ENCODE measurements at regions not wholly inside any gene's neighbourhood (a gene's known extent, or its start where the extent isn't known, plus 50 kb on each side); places are given as distances from the start of the nearest gene placed in this dataset.

GRCh38 chr2:107102176-107102575 is 216.2 kb upstream of the ST6GAL2 start:
- TF ChIP-seq, protein P1, sequence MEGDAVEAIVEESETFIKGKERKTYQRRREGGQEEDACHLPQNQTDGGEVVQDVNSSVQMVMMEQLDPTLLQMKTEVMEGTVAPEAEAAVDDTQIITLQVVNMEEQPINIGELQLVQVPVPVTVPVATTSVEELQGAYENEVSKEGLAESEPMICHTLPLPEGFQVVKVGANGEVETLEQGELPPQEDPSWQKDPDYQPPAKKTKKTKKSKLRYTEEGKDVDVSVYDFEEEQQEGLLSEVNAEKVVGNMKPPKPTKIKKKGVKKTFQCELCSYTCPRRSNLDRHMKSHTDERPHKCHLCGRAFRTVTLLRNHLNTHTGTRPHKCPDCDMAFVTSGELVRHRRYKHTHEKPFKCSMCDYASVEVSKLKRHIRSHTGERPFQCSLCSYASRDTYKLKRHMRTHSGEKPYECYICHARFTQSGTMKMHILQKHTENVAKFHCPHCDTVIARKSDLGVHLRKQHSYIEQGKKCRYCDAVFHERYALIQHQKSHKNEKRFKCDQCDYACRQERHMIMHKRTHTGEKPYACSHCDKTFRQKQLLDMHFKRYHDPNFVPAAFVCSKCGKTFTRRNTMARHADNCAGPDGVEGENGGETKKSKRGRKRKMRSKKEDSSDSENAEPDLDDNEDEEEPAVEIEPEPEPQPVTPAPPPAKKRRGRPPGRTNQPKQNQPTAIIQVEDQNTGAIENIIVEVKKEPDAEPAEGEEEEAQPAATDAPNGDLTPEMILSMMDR (IDR thresholded peaks at IDR 0.05): no peak
- Histone ChIP-seq H3K4me3 (no peak overlapping the region), H3K4me1 (no peaks in the 10 kb centered on the region), H3K27ac (no peak overlapping the region), H3K27me3 (ENCODE audit: insufficient read depth in 3 of 3, low read length in 2 of 3) (no peaks in the 10 kb centered on the region), H3K9me3 (peaks cover 2% of the 10 kb centered on the region), H3K36me3 (ENCODE audit: insufficient read depth in 1 of 2, low read depth in 1 of 2) (no peaks in the 10 kb centered on the region)
- intact Hi-C loops (cut with DNase I): no loop called here
- WGBS, 3 donors: 91 to 93% (median 92%) methylated on average over 8 of the region's 8 CpGs
- DNase-seq (no peak), ATAC-seq (no peak)

- no peaks in the 10 kb centered on the region for H3K4me1 ChIP-seq
- H3K9me3 ChIP-seq: peaks cover 2% of the 10 kb centered on the region
- intact Hi-C loops (cut with DNase I): no loop called here
- ATAC-seq (no peak), DNase-seq (no peak)
- no peak overlapping the region for H3K27ac ChIP-seq
- no peaks in the 10 kb centered on the region for H3K36me3 ChIP-seq (ENCODE audit: insufficient read depth in 1 of 2, low read depth in 1 of 2)
- WGBS, 3 donors: 53 to 57% (median 57%) methylated on average over 2 of the region's 2 CpGs
- H3K27me3 ChIP-seq (ENCODE audit: insufficient read depth in 3 of 3, low read length in 2 of 3): no peaks in the 10 kb centered on the region
- TF ChIP-seq, protein P1 (IDR thresholded peaks at IDR 0.05): no peak
- no peak overlapping the region for H3K4me3 ChIP-seq
Measured at GRCh38 chr2:107107351-107107750, 221.4 kb upstream of the ST6GAL2 start.

GRCh38 chr2:107108556-107108955 is 222.6 kb upstream of the ST6GAL2 start:
- ATAC-seq: no peak
- H3K36me3 ChIP-seq (ENCODE audit: insufficient read depth in 1 of 2, low read depth in 1 of 2): no peaks in the 10 kb centered on the region
- peaks cover 2% of the 10 kb centered on the region for H3K9me3 ChIP-seq
- no peak overlapping the region for H3K27ac ChIP-seq
- intact Hi-C loops (cut with DNase I): no loop called here
- no peaks in the 10 kb centered on the region for H3K4me1 ChIP-seq
- TF ChIP-seq, protein P1 (IDR thresholded peaks at IDR 0.05): no peak
- H3K27me3 ChIP-seq (ENCODE audit: insufficient read depth in 3 of 3, low read length in 2 of 3): no peaks in the 10 kb centered on the region
- 80 to 83% (median 80%) methylated on average over 2 of the region's 2 CpGs for WGBS, 3 donors
- DNase-seq: no peak
- no peak overlapping the region for H3K4me3 ChIP-seq

DNA sequence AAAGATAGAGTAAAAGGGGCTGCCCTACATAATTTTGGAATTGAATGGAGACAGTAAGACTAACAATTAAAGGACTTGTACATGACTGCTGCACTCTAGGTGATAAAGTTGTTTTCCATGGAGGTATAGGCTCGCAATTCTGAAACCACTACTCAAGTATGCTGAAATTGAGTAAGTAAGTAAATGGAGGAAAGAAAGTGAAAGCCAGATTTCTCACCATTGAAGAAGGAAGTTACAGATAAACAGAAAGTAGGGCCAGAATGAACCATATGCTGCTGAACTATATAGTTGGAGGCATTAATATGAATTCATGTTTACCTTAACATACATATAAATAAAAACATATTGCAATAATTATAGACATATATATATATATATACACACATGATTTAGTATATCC is 225.7 kb upstream of the ST6GAL2 start:
- WGBS, 3 donors: 84 to 95% (median 93%) methylated on average over 1 of the region's 1 CpG
- Histone ChIP-seq H3K36me3 (ENCODE audit: insufficient read depth in 1 of 2, low read depth in 1 of 2) (no peaks in the 10 kb centered on the region), H3K4me3 (no peak overlapping the region), H3K27me3 (ENCODE audit: insufficient read depth in 3 of 3, low read length in 2 of 3) (no peaks in the 10 kb centered on the region), H3K4me1 (no peaks in the 10 kb centered on the region), H3K27ac (no peak overlapping the region), H3K9me3 (no peaks in the 10 kb centered on the region)
- TF ChIP-seq, protein P1 (IDR thresholded peaks at IDR 0.05): no peak
- ATAC-seq (no peak), DNase-seq (no peak)
- intact Hi-C loops (cut with DNase I): no loop called here

- Histone ChIP-seq H3K9me3 (no peaks in the 10 kb centered on the region), H3K4me1 (no peaks in the 10 kb centered on the region), H3K36me3 (ENCODE audit: insufficient read depth in 1 of 2, low read depth in 1 of 2) (no peaks in the 10 kb centered on the region), H3K27me3 (ENCODE audit: insufficient read depth in 3 of 3, low read length in 2 of 3) (no peaks in the 10 kb centered on the region), H3K4me3 (no peak overlapping the region), H3K27ac (no peak overlapping the region)
- TF ChIP-seq, protein P1 (IDR thresholded peaks at IDR 0.05): no peak
- no peak for ATAC-seq
- intact Hi-C loops (cut with DNase I): no loop called here
- no peak for DNase-seq
Measured at GRCh38 chr2:107112561-107112960, 226.6 kb upstream of the ST6GAL2 start.

Data from psoas muscle (tissue), 7 donors.